AG20443 (cell line): ENCODE measurements at regions not wholly inside any gene's neighbourhood (a gene's known extent, or its start where the extent isn't known, plus 50 kb on each side); places are given as distances from the start of the nearest gene placed in this dataset.

Experiments
- DNase-seq: peaks from one replicate; pipeline ENCODE4 v3.0.0; 2012; ENCODE audit warnings: low spot score, mixed read lengths

DNA sequence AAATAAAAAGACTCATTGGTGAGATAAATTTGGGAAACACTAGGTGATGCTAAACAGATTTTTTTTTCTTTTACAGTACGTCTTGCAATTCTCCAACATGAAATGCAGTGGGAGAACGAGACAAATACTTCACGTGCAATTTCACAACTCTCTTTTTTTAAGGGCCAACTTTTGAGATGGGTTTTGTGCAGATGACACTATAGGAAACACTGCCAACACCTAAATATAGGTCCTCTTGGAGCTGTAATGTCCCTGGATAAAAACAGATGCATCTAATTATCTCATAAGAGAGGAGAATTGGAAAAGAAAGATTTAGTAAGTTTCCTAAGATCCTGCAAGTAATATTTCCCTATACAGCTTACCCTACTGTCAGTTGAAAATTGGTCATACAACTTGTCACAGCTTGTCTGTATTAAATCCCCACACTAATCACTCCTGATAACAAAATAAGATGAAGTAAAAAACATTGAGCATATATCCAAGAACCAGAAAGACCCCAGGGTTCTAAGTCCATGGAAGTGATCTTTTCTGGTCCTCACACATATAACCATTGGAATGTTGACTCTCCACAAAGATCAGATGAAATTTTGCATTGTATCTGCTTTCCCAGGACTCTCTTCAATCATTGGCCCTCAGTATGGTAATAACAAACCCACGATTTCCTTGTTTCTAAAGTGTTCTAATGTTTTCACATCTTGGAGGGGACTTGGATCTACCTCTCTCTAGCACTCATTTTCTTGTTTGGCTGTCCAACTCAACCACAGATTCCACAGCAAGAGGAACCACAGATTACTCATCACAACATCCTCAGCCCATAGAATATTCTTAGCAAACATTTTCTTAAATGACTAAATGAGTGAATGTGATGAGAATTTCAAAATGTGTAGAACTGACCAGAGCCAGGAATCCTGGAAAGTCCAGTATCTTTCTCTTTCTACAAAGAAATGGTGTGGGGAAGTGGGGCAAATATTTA lies 769.4 kb upstream of the USP15 start:
- DNase-seq: no peak

DNA sequence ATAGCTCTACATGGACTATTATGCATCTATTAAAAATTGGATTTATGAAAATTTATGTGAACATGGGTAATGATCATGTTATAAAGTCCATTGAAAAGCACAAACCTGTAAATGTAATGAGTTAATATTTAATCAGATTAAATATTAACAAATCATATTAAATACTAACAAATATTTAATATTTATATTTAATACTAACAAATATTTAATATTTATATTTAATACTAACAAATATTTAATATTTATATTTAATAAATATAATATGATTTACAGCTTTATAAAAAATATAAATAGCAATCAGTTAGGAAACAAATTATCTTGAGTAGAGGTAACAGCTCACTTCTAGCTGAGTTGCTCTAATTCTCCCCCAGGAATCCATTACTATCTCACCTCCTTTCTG lies 758.0 kb upstream of the USP15 start:
- no peak for DNase-seq

DNA sequence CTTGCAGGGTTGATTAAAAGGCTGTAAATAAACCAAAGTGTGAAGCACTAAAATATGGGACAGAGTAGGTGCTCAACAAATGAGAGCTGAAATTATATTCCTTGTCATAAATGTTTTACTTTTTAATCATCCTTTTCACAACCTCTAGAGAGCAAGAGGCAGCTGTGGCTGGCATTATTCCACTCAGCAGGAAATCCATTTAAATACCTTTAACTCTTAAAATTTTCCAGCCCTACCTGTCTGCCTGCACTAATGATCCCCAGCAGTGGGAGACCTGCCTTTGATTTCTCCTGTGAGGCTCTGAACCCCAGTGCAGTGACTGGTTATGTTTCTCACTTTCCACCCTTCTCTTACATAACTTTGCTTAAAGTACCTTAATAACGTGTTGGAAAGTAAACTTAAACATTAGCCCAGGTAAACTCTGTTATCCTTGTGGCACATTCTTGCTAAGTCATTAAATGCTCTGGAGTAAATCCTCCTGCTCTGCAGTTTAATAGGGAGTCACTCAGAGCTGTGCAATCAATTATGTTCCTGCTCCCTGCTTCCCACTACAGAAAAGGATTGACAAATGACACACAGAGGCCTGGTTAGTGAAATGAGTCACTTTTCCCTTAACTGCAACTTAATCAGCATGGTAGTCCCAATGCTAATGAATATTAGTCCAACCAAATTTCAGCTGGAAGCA lies 755.7 kb upstream of the USP15 start:
- no peak for DNase-seq

GRCh38 chr12:61513499-61513898 lies 746.7 kb upstream of the USP15 start:
- DNase-seq: no peak

DNA sequence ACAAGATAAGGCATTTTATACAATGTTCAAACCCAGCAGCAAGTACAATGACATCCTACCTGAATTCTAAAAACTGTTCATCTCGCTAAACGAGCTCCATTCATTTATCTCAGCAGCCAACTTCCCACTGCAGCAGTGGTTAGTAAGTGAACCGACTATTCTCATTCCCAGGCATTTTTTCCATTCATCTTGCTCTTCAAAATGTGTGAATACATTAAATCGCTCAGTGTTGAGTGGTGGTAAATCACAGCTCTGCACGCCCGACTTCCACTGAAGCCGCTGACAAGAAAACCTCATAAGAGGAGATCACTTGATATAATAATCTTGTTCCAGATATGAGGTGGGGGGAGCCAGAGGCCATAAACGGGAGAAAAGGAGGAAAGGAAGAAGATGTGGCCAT lies 746.2 kb upstream of the USP15 start:
- DNase-seq: no peak

- no peak for DNase-seq
Measured at GRCh38 chr12:61521258-61521657, 738.9 kb upstream of the USP15 start.

GRCh38 chr12:61523276-61523992 lies 736.8 kb upstream of the USP15 start:
- no peak for DNase-seq

DNA sequence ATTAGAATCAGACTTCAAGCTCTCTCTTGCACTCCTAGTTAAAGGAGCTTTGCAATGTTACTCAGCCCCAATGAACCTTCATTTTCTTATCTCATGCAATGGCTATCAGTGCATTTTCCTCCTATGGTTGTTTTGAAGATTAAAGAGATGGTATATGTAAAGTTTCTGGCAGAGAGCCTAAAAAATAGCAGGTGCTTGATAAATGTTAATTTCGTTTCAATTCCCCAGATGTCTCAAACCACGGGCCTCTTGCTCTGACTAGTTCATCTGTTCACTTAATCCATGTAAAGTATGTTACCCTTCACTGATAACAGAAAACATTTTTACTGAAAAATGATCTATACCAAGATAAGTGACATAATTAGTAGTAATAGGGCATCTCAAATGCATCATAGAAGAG lies 735.4 kb upstream of the USP15 start:
- DNase-seq: no peak

DNA sequence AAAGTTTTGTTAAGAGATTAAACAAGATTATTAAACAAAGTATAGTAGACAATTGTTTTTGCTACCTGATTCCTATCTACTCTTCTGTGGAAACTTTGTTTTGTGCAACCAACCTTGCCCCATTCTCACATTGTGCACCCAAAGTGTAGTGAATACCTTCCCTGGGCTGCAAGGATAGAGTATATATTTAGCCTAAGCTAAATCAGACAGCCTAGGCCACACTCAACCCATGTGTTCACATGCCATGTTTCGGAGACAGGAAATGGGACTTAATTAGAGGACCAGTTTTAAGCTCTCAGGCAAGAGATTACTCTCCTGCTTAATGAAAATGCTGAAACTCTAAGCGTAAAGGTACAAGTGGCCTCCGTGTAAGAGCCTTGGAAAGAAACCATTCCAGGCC lies 734.9 kb upstream of the USP15 start:
- no peak for DNase-seq

DNA sequence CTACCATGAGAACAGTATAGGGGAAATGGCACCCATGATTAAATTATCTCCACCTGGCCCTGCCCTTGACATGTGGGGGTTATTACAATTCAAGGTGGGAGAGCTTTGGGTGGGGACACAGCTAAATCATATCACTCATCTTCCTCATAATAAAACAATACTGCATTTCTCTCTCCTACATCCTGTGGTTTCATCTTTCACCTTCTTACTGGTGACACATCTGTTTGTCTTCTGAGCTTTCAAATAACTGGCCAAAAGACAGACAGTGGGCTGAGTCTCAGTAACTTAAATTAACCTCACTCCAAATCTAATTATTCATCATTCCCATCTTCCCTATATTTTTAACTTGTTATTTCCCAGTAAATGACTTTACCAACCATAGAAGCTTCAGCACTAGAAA lies 729.7 kb upstream of the USP15 start:
- DNase-seq: no peak

GRCh38 chr12:61531195-61531594 lies 729.0 kb upstream of the USP15 start:
- no peak for DNase-seq

GRCh38 chr12:61536117-61536516 lies 724.1 kb upstream of the USP15 start:
- DNase-seq: no peak

DNA sequence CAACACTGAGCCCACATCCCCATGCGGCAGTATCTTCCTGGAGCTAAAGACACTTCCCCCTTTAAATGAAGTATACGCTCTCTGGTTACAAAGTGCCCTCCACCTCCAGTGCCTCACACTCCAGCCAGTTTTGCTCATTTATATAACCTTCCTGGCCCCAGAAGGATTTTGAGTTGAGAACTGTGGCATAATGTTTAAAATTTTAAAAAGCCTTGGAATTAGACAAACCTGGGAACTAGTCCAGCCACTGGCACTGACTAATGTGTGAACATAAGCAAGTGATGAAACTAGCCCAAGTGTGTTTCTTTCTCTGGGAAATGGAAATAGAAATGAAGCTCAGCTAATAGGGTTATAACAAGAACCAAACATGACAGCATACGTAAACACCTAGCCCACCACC lies 723.7 kb upstream of the USP15 start:
- DNase-seq: no peak

DNA sequence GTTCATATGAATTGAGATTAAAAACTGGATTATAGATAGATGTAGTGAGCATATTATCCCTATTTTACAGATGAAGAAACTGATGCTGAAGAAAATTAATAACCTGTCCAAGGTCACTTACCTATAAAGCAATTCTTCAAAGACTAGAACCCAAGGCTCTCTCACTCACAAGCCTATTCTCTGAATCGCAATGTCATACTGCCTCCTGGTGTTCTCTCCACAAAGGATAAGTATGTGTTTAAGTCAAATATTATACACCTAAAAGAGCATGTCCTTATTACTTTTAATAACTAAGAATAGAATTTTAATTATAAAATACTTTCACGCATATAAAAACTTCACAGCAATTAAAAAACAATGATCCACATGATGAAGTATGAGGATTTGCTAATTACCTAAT lies 721.3 kb upstream of the USP15 start:
- DNase-seq: no peak

GRCh38 chr12:61542551-61542950 lies 717.7 kb upstream of the USP15 start:
- no peak for DNase-seq

DNA sequence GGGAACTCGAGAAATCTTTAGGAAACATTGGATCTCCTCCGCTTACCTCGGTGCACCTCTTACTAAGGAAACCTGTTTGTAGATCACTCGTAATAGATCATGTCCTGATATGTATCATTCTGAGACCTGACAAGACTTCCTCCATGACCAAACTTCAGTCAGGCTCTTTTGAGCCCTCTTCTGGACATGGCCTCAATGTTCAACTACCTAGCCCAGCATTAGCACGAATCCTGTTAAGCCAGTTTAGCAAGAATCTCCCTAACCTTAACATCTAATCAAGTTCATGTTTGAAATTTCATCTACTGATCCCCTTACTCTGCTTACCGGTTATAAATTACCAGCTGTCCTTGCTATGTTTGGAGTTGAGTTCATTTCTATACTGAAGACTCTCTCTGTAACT lies 713.9 kb upstream of the USP15 start:
- no peak for DNase-seq

- DNase-seq: no peak
Measured at GRCh38 chr12:61553091-61553490, 707.1 kb upstream of the USP15 start.

- DNase-seq: no peak
Measured at GRCh38 chr12:61554268-61555008, 705.8 kb upstream of the USP15 start.

- no peak for DNase-seq
Measured at GRCh38 chr12:61563665-61564450, 696.3 kb upstream of the USP15 start.

DNA sequence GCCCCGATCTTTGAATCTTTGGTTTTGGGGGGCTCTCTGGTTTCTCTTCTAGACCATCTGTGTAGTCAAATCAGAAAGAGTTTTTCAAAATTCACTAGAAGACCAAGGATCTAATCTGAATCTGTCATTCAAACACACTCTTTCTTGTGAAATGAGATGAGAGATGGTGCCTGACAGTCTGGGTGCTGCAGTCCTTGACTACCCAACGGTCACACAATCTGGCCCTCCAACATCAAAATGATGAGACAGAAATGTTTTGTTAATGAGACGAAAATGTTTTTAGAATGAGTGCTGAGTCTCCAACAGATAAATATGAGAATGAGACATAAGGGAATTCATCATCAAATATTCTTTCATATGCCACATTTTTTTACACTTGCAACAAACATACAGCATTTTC lies 695.7 kb upstream of the USP15 start:
- no peak for DNase-seq

- DNase-seq: no peak
Measured at GRCh38 chr12:61566183-61566582, 694.0 kb upstream of the USP15 start.
